GM23338 (cell line): ENCODE measurements at regions not wholly inside any gene's neighbourhood (a gene's known extent, or its start where the extent isn't known, plus 50 kb on each side); places are given as distances from the start of the nearest gene placed in this dataset.

Experiments used
- CREB1 ChIP-seq: fragments of 250-450 bp; sonication (Bioruptor Pico); IDR thresholded peaks from 2 replicates; pipeline ENCODE4 v1.5.0; 2020; ENCODE audit warnings: low read depth, mild to moderate bottlenecking, moderate library complexity
- CTCF ChIP-seq, 2 experiments: fragments of 200-600 bp in 1 of 2; sonication (generic) in 1 of 2; conservative IDR thresholded peaks; 2 replicates each; pipeline versions ENCODE4 v1.5.1 to v1.6.1; 2016 to 2017; ENCODE audit warnings: antibody characterized with exemption in 2 of 2, low read depth in 2 of 2, mild to moderate bottlenecking in 2 of 2, moderate library complexity in 1 of 2
- EZH2 ChIP-seq: fragments of 200-600 bp; sonication (generic); IDR thresholded peaks from one replicate; pipeline ENCODE4 v1.8.0; 2017; ENCODE audit warnings: antibody characterized with exemption, mild to moderate bottlenecking, low read depth; ENCODE audit not compliant: unreplicated experiment
- EZH2phosphoT487 ChIP-seq: fragments of 200-600 bp; sonication (generic); IDR thresholded peaks from one replicate; pipeline ENCODE4 v1.8.1; 2018; ENCODE audit warnings: antibody characterized with exemption; ENCODE audit not compliant: unreplicated experiment
- JUNB ChIP-seq: IDR thresholded peaks from one replicate; pipeline ENCODE4 v1.6.1; 2016; ENCODE audit warnings: antibody characterized with exemption; ENCODE audit not compliant: unreplicated experiment
- NANOG ChIP-seq: IDR thresholded peaks from 2 replicates; pipeline ENCODE4 v1.6.1; 2016; ENCODE audit warnings: antibody characterized with exemption, borderline replicate concordance
- POLR2AphosphoS5 ChIP-seq: IDR thresholded peaks from 2 replicates; pipeline ENCODE4 v1.6.1; 2016; ENCODE audit warnings: antibody characterized with exemption, low read depth
- STAT1 ChIP-seq: IDR thresholded peaks from one replicate; pipeline ENCODE4 v1.6.1; 2016; ENCODE audit warnings: antibody characterized with exemption; ENCODE audit not compliant: unreplicated experiment
- ZNF114 ChIP-seq: fragments of 250-450 bp; sonication (Bioruptor Pico); IDR thresholded peaks from 2 replicates; pipeline ENCODE4 v1.5.0; 2020; ENCODE audit warnings: mild to moderate bottlenecking, moderate library complexity
- ZNF331 ChIP-seq: fragments of 250-450 bp; sonication (Bioruptor Pico); IDR thresholded peaks from 2 replicates; pipeline ENCODE4 v1.5.0; 2020; ENCODE audit warnings: low read depth, mild to moderate bottlenecking, moderate library complexity
- TF ChIP-seq, protein P1 (sequence below): IDR thresholded peaks from one replicate; pipeline ENCODE4 v1.6.1; 2018; ENCODE audit warnings: antibody characterized with exemption; ENCODE audit not compliant: unreplicated experiment
- TF ChIP-seq, protein P2 (sequence below): IDR thresholded peaks from 2 replicates; pipeline ENCODE4 v1.6.1; 2016; ENCODE audit warnings: antibody characterized with exemption

DNA sequence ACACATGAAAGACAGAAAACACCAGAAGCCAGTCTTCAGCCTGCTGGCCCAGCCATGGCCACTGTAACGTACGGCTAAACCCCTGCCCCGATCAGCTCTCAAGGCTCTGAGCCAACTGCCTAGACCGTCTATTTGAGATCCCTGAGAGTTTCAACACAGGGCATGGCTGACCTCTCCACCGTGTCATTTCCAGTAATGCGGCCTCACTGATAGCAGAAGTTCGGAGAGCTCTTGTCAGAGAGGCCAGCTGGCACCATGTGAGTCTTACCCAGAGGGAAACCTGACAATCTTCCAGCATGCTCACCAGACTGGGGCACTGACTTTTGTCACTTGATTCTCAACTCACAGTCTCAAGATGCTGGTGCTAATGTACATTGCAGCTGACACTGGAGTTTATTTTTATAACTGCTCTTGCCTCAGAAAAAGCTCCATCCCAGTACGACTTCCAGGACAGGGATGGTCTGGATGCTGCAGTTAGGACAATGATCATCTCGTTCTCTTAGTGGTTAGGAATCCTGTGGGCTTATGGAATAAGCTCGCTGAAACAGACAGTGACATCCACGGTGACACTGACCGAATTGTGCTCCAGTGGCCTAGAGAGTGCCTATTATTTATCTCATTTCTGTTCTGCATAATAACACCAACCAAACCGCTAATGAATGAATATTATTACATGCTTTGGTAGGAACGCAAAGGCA lies 372.7 kb downstream of the ICE1 start:
- TF ChIP-seq EZH2phosphoT487 (no peak), CTCF (conservative IDR thresholded peaks at IDR 0.05; ENCODE audit: low read depth in 2 of 2) (no peak), NANOG (no peak), EZH2 (no peak), POLR2AphosphoS5 (no peak), JUNB (no peak), CREB1 (CRISPR knock-in tag) (no peak), ZNF331 (CRISPR knock-in tag) (no peak), STAT1 (no peak), ZNF114 (CRISPR knock-in tag) (no peak)
- TF ChIP-seq, protein P1, sequence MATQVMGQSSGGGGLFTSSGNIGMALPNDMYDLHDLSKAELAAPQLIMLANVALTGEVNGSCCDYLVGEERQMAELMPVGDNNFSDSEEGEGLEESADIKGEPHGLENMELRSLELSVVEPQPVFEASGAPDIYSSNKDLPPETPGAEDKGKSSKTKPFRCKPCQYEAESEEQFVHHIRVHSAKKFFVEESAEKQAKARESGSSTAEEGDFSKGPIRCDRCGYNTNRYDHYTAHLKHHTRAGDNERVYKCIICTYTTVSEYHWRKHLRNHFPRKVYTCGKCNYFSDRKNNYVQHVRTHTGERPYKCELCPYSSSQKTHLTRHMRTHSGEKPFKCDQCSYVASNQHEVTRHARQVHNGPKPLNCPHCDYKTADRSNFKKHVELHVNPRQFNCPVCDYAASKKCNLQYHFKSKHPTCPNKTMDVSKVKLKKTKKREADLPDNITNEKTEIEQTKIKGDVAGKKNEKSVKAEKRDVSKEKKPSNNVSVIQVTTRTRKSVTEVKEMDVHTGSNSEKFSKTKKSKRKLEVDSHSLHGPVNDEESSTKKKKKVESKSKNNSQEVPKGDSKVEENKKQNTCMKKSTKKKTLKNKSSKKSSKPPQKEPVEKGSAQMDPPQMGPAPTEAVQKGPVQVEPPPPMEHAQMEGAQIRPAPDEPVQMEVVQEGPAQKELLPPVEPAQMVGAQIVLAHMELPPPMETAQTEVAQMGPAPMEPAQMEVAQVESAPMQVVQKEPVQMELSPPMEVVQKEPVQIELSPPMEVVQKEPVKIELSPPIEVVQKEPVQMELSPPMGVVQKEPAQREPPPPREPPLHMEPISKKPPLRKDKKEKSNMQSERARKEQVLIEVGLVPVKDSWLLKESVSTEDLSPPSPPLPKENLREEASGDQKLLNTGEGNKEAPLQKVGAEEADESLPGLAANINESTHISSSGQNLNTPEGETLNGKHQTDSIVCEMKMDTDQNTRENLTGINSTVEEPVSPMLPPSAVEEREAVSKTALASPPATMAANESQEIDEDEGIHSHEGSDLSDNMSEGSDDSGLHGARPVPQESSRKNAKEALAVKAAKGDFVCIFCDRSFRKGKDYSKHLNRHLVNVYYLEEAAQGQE = no peak
- TF ChIP-seq, protein P2, sequence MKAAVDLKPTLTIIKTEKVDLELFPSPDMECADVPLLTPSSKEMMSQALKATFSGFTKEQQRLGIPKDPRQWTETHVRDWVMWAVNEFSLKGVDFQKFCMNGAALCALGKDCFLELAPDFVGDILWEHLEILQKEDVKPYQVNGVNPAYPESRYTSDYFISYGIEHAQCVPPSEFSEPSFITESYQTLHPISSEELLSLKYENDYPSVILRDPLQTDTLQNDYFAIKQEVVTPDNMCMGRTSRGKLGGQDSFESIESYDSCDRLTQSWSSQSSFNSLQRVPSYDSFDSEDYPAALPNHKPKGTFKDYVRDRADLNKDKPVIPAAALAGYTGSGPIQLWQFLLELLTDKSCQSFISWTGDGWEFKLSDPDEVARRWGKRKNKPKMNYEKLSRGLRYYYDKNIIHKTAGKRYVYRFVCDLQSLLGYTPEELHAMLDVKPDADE = no peak
